ENCODE measurements at regions not wholly inside any gene's neighbourhood (a gene's known extent, or its start where the extent isn't known, plus 50 kb on each side); places are given as distances from the start of the nearest gene placed in this dataset.

DNA sequence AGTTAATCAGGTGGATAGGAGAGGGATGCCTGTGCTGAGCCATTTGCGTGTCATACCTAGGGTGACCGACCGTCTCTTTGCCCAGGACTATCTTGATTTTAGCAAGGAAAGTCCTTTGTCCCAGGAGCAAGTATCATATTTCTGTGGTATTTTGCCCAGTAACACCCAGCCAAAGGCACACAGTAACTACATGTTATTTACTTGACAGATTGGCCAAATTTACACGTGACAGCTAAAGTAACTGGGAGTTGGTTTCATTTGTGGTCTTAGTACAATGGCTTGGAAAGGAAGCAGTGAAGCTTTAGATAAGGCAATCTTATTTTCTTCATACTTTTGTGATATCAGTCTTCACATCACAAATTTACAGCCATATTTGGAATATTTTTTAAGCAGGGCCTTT lies 142.1 kb downstream of the JCAD start (continued):
- TF ChIP-seq, protein P1, sequence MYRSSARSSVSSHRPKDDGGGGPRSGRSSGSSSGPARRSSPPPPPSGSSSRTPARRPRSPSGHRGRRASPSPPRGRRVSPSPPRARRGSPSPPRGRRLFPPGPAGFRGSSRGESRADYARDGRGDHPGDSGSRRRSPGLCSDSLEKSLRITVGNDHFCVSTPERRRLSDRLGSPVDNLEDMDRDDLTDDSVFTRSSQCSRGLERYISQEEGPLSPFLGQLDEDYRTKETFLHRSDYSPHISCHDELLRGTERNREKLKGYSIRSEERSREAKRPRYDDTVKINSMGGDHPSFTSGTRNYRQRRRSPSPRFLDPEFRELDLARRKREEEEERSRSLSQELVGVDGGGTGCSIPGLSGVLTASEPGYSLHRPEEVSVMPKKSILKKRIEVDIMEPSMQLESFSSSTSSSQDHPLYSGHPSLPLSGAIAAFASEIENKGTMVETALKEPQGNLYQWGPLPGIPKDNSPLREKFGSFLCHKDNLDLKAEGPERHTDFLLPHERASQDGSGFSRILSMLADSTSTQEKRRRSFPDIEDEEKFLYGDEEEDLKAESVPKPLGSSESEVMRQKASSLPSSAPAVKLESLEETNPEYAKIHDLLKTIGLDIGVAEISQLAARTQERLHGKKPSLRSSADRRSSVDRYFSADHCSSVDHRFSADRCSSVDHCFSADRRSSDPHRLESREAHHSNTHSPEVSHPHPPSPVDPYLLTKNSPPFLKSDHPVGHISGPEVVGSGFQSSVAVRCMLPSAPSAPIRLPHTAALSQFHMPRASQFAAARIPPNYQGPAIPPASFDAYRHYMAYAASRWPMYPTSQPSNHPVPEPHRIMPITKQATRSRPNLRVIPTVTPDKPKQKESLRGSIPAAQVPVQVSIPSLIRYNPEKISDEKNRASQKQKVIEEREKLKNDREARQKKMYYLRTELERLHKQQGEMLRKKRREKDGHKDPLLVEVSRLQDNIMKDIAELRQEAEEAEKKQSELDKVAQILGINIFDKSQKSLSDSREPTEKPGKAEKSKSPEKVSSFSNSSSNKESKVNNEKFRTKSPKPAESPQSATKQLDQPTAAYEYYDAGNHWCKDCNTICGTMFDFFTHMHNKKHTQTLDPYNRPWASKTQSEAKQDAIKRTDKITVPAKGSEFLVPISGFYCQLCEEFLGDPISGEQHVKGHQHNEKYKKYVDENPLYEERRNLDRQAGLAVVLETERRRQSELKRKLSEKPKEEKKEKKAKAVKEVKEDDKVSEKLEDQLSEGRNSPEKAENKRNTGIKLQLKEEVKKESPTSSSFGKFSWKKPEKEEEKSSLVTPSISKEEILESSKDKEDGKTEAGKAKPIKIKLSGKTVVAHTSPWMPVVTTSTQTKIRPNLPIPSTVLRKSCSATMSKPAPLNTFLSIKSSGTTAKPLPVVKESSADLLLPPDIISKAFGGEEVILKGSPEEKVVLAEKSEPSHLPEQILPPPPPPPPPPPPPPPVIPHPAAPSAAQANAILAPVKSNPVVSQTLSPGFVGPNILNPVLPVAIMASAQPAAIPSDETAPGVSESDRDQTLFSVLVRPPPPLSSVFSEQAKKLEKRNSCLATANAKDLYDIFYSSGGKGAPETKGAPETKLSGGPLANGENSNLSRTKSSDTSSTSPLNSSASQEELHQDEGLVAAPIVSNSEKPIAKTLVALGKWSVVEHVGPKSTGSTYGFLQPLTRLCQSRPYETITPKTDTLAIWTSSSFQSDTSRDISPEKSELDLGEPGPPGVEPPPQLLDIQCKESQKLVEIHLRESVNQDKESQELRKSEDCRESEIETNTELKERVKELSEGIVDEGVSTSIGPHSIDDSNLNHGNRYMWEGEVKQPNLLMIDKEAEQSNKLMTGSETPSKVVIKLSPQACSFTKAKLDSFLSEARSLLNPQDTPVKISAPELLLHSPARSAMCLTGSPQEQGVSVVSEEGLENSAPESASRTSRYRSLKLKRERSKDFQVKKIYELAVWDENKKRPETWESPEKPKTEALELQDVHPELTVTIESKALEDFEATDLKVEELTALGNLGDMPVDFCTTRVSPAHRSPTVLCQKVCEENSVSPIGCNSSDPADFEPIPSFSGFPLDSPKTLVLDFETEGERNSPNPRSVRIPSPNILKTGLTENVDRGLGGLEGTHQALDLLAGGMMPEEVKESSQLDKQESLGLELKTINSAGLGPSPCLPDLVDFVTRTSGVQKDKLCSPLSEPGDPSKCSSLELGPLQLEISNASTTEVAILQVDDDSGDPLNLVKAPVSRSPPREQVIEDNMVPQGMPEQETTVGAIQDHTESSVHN (IDR thresholded peaks at IDR 0.05; ENCODE audit: borderline replicate concordance in 1 of 2, low read depth in 1 of 2), result no peak
- TF ChIP-seq, protein P2, sequence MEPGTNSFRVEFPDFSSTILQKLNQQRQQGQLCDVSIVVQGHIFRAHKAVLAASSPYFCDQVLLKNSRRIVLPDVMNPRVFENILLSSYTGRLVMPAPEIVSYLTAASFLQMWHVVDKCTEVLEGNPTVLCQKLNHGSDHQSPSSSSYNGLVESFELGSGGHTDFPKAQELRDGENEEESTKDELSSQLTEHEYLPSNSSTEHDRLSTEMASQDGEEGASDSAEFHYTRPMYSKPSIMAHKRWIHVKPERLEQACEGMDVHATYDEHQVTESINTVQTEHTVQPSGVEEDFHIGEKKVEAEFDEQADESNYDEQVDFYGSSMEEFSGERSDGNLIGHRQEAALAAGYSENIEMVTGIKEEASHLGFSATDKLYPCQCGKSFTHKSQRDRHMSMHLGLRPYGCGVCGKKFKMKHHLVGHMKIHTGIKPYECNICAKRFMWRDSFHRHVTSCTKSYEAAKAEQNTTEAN (CRISPR knock-in tag; IDR thresholded peaks at IDR 0.05), result no peak
- TF ChIP-seq, protein P3, sequence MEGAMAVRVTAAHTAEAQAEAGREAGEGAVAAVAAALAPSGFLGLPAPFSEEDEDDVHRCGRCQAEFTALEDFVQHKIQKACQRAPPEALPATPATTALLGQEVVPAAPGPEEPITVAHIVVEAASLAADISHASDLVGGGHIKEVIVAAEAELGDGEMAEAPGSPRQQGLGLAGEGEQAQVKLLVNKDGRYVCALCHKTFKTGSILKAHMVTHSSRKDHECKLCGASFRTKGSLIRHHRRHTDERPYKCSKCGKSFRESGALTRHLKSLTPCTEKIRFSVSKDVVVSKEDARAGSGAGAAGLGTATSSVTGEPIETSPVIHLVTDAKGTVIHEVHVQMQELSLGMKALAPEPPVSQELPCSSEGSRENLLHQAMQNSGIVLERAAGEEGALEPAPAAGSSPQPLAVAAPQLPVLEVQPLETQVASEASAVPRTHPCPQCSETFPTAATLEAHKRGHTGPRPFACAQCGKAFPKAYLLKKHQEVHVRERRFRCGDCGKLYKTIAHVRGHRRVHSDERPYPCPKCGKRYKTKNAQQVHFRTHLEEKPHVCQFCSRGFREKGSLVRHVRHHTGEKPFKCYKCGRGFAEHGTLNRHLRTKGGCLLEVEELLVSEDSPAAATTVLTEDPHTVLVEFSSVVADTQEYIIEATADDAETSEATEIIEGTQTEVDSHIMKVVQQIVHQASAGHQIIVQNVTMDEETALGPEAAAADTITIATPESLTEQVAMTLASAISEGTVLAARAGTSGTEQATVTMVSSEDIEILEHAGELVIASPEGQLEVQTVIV (CRISPR knock-in tag; IDR thresholded peaks at IDR 0.05; ENCODE audit: borderline replicate concordance), result no peak
- TF ChIP-seq ZNF444 (CRISPR knock-in tag; IDR thresholded peaks at IDR 0.05) (no peak), HDGF (IDR thresholded peaks at IDR 0.05) (no peak)

All from K562 (cell line).